Left ventricle myocardium inferior (tissue), 1 donor: ENCODE measurements at regions not wholly inside any gene's neighbourhood (a gene's known extent, or its start where the extent isn't known, plus 50 kb on each side); places are given as distances from the start of the nearest gene placed in this dataset.

Experiments used
- DNase-seq: peaks from one replicate; pipeline ENCODE4 v3.0.0-alpha.2; 2020
- H3K27ac ChIP-seq: fragments of 200-600 bp; replicated peaks from 2 replicates; pipeline ENCODE4 v1.8.0; 2021
- H3K27me3 ChIP-seq: fragments of 200-600 bp; 2 replicates; pipeline ENCODE4 v1.8.0; 2021; ENCODE audit warnings: low read depth
- H3K36me3 ChIP-seq: fragments of 200-600 bp; 2 replicates; pipeline ENCODE4 v1.8.0; 2021
- H3K4me1 ChIP-seq: fragments of 200-600 bp; 2 replicates; pipeline ENCODE4 v1.8.0; 2021
- H3K4me3 ChIP-seq: fragments of 200-600 bp; 2 replicates; pipeline ENCODE4 v1.8.0; 2021; ENCODE audit warnings: mild to moderate bottlenecking, moderate library complexity
- H3K9me3 ChIP-seq: fragments of 200-600 bp; replicated peaks from 2 replicates; pipeline ENCODE4 v1.8.0; 2021
- intact Hi-C: fragments of 100-400 bp; cut with micrococcal nuclease; formaldehyde crosslinking; loops from one replicate; pipeline ENCODE4 v1.11.0; 2022
- TF ChIP-seq, protein P1 (sequence below): fragments of 200-600 bp; IDR thresholded peaks from 2 replicates; pipeline ENCODE4 v1.8.0; 2021; ENCODE audit warnings: antibody characterized with exemption, mild to moderate bottlenecking, borderline replicate concordance
- donor health status: DM: no; HTN: yes; CAD: no; lungs with severe emphysema.

DNA sequence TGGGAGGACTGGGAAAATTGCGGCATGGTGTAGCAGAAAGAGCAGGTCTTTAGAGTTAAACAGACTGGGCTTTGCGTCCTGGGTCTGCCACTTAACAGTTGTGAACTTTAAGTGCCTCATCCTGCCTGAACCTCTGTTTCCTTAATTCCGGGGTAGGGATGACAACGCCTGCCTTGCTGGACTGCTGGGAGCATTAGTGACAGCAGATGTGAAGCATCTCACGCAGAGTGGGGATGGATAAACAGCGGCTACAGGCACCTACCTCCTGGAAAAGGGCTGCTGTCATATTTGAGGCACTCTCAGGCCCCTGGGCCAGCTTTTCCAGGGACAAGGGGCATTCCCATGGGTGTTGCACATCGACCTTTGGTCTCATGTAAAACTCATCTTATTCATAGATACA lies 572.2 kb downstream of the TBC1D22A start:
- intact Hi-C loops = no loop called here
- H3K27me3 ChIP-seq = peaks cover 44% of the 10 kb centered on the region
- no peaks in the 10 kb centered on the region for H3K4me1 ChIP-seq
- no peak for DNase-seq
- no peak overlapping the region for H3K4me3 ChIP-seq
- no peak overlapping the region for H3K27ac ChIP-seq
- H3K9me3 ChIP-seq = peaks cover 11% of the 10 kb centered on the region
- H3K36me3 ChIP-seq = no peaks in the 10 kb centered on the region
- TF ChIP-seq, protein P1, sequence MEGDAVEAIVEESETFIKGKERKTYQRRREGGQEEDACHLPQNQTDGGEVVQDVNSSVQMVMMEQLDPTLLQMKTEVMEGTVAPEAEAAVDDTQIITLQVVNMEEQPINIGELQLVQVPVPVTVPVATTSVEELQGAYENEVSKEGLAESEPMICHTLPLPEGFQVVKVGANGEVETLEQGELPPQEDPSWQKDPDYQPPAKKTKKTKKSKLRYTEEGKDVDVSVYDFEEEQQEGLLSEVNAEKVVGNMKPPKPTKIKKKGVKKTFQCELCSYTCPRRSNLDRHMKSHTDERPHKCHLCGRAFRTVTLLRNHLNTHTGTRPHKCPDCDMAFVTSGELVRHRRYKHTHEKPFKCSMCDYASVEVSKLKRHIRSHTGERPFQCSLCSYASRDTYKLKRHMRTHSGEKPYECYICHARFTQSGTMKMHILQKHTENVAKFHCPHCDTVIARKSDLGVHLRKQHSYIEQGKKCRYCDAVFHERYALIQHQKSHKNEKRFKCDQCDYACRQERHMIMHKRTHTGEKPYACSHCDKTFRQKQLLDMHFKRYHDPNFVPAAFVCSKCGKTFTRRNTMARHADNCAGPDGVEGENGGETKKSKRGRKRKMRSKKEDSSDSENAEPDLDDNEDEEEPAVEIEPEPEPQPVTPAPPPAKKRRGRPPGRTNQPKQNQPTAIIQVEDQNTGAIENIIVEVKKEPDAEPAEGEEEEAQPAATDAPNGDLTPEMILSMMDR = no peak

DNA sequence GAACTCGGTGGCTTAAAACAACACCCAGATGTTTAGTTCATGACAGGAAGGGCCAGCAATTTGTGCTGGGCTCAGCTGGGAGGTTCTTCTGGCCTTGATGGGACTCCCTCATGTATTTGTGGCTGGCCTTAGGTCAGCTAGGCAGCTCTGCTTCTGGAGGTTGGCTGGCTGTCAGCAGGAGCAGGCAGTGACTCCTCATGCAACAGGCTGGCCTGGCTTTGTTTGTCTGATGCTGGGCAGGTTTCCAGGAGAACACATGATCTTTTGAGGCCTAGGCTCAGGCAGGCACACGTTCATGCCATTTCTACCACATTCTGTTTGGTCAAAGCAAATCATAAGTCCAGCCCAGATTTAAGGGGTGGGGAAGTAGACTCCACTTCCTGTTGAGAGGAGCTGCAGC lies 571.2 kb downstream of the TBC1D22A start:
- no peaks in the 10 kb centered on the region for H3K4me1 ChIP-seq
- intact Hi-C loops = no loop called here
- no peak overlapping the region for H3K27ac ChIP-seq
- H3K9me3 ChIP-seq = peaks cover 11% of the 10 kb centered on the region
- H3K36me3 ChIP-seq = no peaks in the 10 kb centered on the region
- DNase-seq = no peak
- TF ChIP-seq, protein P1 = no peak
- peaks cover 53% of the 10 kb centered on the region for H3K27me3 ChIP-seq
- no peak overlapping the region for H3K4me3 ChIP-seq

DNA sequence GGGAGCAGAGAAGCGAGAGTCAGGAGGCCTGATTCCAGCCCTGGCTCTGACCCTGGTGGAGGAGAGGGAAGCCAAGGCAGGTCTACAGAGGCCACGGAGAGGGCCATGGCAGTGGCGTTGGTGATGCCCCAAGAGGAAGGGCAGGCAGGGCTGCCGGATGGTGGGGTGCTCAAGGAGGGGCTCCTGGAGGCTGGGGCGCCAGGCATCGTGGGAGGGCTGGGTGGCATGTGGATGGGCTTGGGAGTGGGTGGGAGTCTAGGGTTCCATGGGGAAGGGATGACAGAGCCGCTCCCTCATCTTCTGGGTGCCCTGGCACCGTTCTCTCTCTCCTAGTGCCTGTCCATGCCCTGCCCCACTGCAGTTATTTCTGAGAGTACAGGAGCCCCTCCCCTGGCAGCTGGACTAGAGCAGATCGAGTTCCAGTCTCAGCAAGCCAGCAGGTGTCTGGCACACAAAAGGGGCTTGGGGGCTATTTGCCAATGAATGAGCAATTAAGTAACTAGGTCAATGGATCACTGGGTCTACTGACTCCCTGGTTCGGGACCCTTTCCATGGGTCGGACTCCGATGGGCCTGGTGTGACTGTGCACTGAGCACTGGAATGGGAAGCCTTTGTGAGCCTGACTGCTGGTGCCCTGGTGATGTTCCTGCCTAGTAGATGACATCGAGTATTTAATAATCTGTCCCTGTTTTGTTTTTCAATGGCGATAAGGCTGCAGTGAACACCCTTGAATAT lies 570.0 kb downstream of the TBC1D22A start:
- DNase-seq = no peak
- H3K27me3 ChIP-seq = peaks cover 56% of the 10 kb centered on the region
- peaks cover 11% of the 10 kb centered on the region for H3K9me3 ChIP-seq
- H3K36me3 ChIP-seq = no peaks in the 10 kb centered on the region
- no peaks in the 10 kb centered on the region for H3K4me1 ChIP-seq
- TF ChIP-seq, protein P1 = no peak
- intact Hi-C loops = no loop called here
- H3K4me3 ChIP-seq = no peak overlapping the region
- no peak overlapping the region for H3K27ac ChIP-seq

DNA sequence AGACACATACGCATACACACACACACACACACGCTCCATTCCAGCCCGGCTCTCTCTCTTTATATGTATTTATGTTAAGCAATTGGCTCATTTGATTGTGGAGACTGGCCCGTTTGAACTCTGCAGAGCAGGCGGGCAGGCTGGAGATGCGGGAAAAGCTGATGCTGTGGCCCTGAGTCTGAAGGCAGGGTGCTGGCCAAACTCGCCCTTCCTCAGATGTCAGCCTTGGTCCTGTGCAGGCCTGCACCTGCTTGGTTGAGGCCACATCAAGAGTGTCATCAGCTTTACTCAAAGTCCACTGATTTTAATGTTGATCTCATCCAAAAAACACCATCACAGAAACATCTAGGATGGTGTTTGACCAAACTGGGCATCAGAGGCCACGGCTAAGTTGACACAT lies 569.3 kb downstream of the TBC1D22A start:
- no peaks in the 10 kb centered on the region for H3K4me1 ChIP-seq
- no peak overlapping the region for H3K27ac ChIP-seq
- H3K9me3 ChIP-seq = peaks cover 11% of the 10 kb centered on the region
- no peaks in the 10 kb centered on the region for H3K36me3 ChIP-seq
- TF ChIP-seq, protein P1 = no peak
- no peak for DNase-seq
- H3K27me3 ChIP-seq = peaks cover 56% of the 10 kb centered on the region
- H3K4me3 ChIP-seq = no peak overlapping the region
- intact Hi-C loops = no loop called here

DNA sequence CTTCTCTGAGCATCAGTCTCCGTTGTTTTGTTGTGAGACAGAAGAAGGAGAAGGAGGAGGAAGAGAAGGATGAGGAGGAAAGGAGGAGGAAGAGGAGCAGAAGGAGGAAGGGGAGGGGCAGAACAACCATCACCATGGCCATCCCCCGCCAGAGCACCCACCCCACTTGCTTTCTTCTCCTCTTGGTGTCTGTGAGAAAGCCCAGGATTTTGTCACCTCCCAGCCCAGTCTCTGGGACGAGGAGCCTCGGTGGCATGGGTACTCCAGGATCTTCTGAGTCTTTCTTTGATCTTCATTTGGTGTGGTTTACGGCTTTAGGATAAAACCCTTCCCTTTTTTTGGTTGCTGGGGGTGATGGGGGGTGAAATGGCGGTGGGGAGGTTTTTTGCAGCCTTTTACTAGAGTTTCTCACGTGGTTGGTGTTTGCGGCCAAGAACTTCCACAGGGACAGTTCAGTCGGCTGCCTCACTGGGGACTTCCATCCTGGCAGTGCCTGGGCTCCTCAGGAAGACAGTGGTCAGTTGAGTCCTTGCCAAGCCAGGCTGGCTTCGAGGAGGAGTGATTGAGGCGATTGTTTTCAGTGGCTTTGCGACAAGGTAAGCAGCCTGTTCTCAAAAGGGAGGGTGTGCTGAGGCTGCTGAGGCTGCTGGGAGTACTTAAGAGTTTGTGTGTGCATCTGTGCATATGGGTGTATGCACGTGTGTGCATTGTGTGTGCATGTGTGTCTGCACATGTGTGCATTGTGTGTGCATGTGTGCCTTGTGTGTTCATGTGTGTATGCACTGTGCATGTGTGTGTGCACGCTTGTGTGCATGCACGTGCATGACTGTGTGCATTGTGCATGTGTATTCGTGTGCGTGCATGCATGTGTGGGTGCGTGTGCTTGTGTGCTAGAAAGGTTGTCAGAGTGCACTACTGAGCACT lies 567.5 kb downstream of the TBC1D22A start:
- Histone ChIP-seq H3K4me1 (no peaks in the 10 kb centered on the region), H3K27me3 (peaks cover 56% of the 10 kb centered on the region), H3K9me3 (peaks cover 11% of the 10 kb centered on the region), H3K36me3 (no peaks in the 10 kb centered on the region), H3K4me3 (no peak overlapping the region), H3K27ac (no peak overlapping the region)
- intact Hi-C loops = no loop called here
- TF ChIP-seq, protein P1 = no peak
- no peak for DNase-seq
